ENCODE measurements at regions not wholly inside any gene's neighbourhood (a gene's known extent, or its start where the extent isn't known, plus 50 kb on each side); places are given as distances from the start of the nearest gene placed in this dataset.

GRCh38 chr17:52995881-52996280 is 826.8 kb upstream of the KIF2B start:
- TF ChIP-seq REST (IDR thresholded peaks at IDR 0.05; ENCODE audit: insufficient read depth in 1 of 2, low read depth in 2 of 2, low read length in 1 of 2) (no peak), CTCF (IDR thresholded peaks at IDR 0.05) (no peak), TCF7L2 (IDR thresholded peaks at IDR 0.05; ENCODE audit: low read depth, low read length) (no peak), POLR2AphosphoS5 (IDR thresholded peaks at IDR 0.05; ENCODE audit: low read depth, low read length) (no peak), SIN3A (IDR thresholded peaks at IDR 0.05; ENCODE audit: borderline replicate concordance, insufficient read depth, low read depth, low read length) (no peak)
- H3K36me3 ChIP-seq (ENCODE audit: control insufficient read depth, insufficient read depth, low read length) = no peaks in the 10 kb centered on the region
- no peak overlapping the region for H3K4me3 ChIP-seq (ENCODE audit: low read depth in 2 of 2, low read length in 2 of 2)
- no peaks in the 10 kb centered on the region for H3K9me3 ChIP-seq (ENCODE audit: control insufficient read depth, insufficient read depth, low read depth, low read length)
- in situ Hi-C loops (cut with HindIII; ENCODE audit: low pct_unique_long_range_greater_than_20kb, low sequenced_read_pairs) = no loop called here
- BruUV-seq (replicated peaks) = no TSS peak
- H3K27me3 ChIP-seq (ENCODE audit: control insufficient read depth, insufficient read depth, low read length) = no peaks in the 10 kb centered on the region
- intact Hi-C loops (cut with micrococcal nuclease; ENCODE audit: unreplicated experiment) = no loop called here
- ATAC-seq (no peak), DNase-seq (ENCODE audit: low read depth, low spot score) (no peak)
- POLR2A ChIA-PET = no interaction called here
- H3K4me1 ChIP-seq (ENCODE audit: control insufficient read depth, insufficient read depth, low read length) = no peaks in the 10 kb centered on the region
- CTCF ChIA-PET = no interaction called here
- no peak overlapping the region for H3K27ac ChIP-seq (ENCODE audit: low read length)

- BruUV-seq (replicated peaks) = no TSS peak
- ChIA-PET POLR2A (no interaction called here), CTCF (no interaction called here)
- ATAC-seq (no peak), DNase-seq (ENCODE audit: low read depth, low spot score) (no peak)
- in situ Hi-C loops (cut with HindIII; ENCODE audit: low pct_unique_long_range_greater_than_20kb, low sequenced_read_pairs) (no loop called here), intact Hi-C loops (cut with micrococcal nuclease; ENCODE audit: unreplicated experiment) (no loop called here)
- no peak overlapping the region for H3K27ac ChIP-seq (ENCODE audit: low read length)
- TF ChIP-seq CTCF (IDR thresholded peaks at IDR 0.05) (no peak), TCF7L2 (IDR thresholded peaks at IDR 0.05; ENCODE audit: low read depth, low read length) (no peak), REST (IDR thresholded peaks at IDR 0.05; ENCODE audit: insufficient read depth in 1 of 2, low read depth in 2 of 2, low read length in 1 of 2) (no peak), POLR2AphosphoS5 (IDR thresholded peaks at IDR 0.05; ENCODE audit: low read depth, low read length) (no peak), SIN3A (IDR thresholded peaks at IDR 0.05; ENCODE audit: borderline replicate concordance, insufficient read depth, low read depth, low read length) (no peak)
- H3K9me3 ChIP-seq (ENCODE audit: control insufficient read depth, insufficient read depth, low read depth, low read length) = no peaks in the 10 kb centered on the region
- H3K27me3 ChIP-seq (ENCODE audit: control insufficient read depth, insufficient read depth, low read length) = no peaks in the 10 kb centered on the region
- H3K36me3 ChIP-seq (ENCODE audit: control insufficient read depth, insufficient read depth, low read length) = no peaks in the 10 kb centered on the region
- H3K4me1 ChIP-seq (ENCODE audit: control insufficient read depth, insufficient read depth, low read length) = no peaks in the 10 kb centered on the region
- no peak overlapping the region for H3K4me3 ChIP-seq (ENCODE audit: low read depth in 2 of 2, low read length in 2 of 2)
These were observed 827.6 kb upstream of the KIF2B start for GRCh38 chr17:52995147-52995546.

Data from Panc1 (cell line).